ENCODE measurements at regions not wholly inside any gene's neighbourhood (a gene's known extent, or its start where the extent isn't known, plus 50 kb on each side); places are given as distances from the start of the nearest gene placed in this dataset.
"Not testable (repeated sequence)": the region's sequence is repeated elsewhere in the genome, so short reads cannot be mapped to it uniquely, and the experiment has no call there.

GRCh38 chr6:92086750-92087149 is 1332.6 kb downstream of the EPHA7 start:
- Histone ChIP-seq H3K9ac (ENCODE audit: low read length) (no peak overlapping the region), H3K9me2 (ENCODE audit: insufficient read depth, low read length) (no peaks in the 10 kb centered on the region), H3K4me3 (ENCODE audit: low read length) (no peak overlapping the region), H3K27ac (ENCODE audit: low read length) (no peak overlapping the region), H3K79me2 (replicated peaks; ENCODE audit: insufficient read depth, low read length) (no peaks in the 10 kb centered on the region), H3K4me2 (ENCODE audit: low read length) (no peak overlapping the region), H3K27me3 (ENCODE audit: insufficient read depth, low read depth, low read length) (no peaks in the 10 kb centered on the region), H4K20me1 (ENCODE audit: insufficient read depth) (no peaks in the 10 kb centered on the region), H3K9me3 (ENCODE audit: low read length) (no peaks in the 10 kb centered on the region), H3K36me3 (ENCODE audit: insufficient read depth, low read length) (no peaks in the 10 kb centered on the region), H2AFZ (ENCODE audit: low read depth, low read length) (no peak overlapping the region), H3F3A (ENCODE audit: insufficient read depth, low read length, poor library complexity, severe bottlenecking) (no peaks in the 10 kb centered on the region)
- TF ChIP-seq RAD21 (conservative IDR thresholded peaks at IDR 0.05) (no peak), EZH2 (IDR thresholded peaks at IDR 0.05; ENCODE audit: borderline replicate concordance, insufficient read depth, low read length, poor library complexity, severe bottlenecking) (no peak), POLR2AphosphoS5 (IDR thresholded peaks at IDR 0.05) (no peak), MXI1 (conservative IDR thresholded peaks at IDR 0.05; ENCODE audit: poor library complexity, severe bottlenecking) (no peak), TAF1 (IDR thresholded peaks at IDR 0.05; ENCODE audit: low read depth) (no peak), REST (IDR thresholded peaks at IDR 0.05; ENCODE audit: borderline replicate concordance) (no peak), EP300 (conservative IDR thresholded peaks at IDR 0.05; ENCODE audit: poor library complexity, severe bottlenecking) (no peak), SMC3 (conservative IDR thresholded peaks at IDR 0.05; ENCODE audit: poor library complexity) (no peak)
- TF ChIP-seq, protein P1, sequence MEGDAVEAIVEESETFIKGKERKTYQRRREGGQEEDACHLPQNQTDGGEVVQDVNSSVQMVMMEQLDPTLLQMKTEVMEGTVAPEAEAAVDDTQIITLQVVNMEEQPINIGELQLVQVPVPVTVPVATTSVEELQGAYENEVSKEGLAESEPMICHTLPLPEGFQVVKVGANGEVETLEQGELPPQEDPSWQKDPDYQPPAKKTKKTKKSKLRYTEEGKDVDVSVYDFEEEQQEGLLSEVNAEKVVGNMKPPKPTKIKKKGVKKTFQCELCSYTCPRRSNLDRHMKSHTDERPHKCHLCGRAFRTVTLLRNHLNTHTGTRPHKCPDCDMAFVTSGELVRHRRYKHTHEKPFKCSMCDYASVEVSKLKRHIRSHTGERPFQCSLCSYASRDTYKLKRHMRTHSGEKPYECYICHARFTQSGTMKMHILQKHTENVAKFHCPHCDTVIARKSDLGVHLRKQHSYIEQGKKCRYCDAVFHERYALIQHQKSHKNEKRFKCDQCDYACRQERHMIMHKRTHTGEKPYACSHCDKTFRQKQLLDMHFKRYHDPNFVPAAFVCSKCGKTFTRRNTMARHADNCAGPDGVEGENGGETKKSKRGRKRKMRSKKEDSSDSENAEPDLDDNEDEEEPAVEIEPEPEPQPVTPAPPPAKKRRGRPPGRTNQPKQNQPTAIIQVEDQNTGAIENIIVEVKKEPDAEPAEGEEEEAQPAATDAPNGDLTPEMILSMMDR (IDR thresholded peaks at IDR 0.05; ENCODE audit: poor library complexity, severe bottlenecking): no peak

DNA sequence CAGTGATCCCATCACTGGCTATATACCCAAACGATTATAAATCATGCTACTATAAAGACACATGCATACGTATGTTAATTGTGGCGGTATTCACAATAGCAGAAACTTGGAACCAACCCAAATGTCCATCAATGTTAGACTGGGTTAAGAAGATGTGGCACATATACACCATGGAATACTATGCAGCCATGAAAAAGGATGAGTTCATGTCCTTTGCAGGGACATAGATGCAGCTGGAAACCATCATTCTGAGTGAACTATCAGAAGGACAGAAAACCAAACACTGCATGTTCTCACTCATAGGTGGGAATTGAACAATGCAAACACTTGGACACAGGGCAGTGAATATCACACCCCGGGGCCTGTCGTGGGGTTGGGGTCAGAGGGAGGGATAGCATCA is 1335.4 kb downstream of the EPHA7 start:
- not testable (repeated sequence) for H3K9ac ChIP-seq (ENCODE audit: low read length); H3K27me3 ChIP-seq (ENCODE audit: insufficient read depth, low read depth, low read length); H4K20me1 ChIP-seq (ENCODE audit: insufficient read depth); H3K9me2 ChIP-seq (ENCODE audit: insufficient read depth, low read length); H3K79me2 ChIP-seq (replicated peaks; ENCODE audit: insufficient read depth, low read length); H3K4me3 ChIP-seq (ENCODE audit: low read length); H3K9me3 ChIP-seq (ENCODE audit: low read length); H2AFZ ChIP-seq (ENCODE audit: low read depth, low read length); H3K4me2 ChIP-seq (ENCODE audit: low read length); H3K27ac ChIP-seq (ENCODE audit: low read length); H3F3A ChIP-seq (ENCODE audit: insufficient read depth, low read length, poor library complexity, severe bottlenecking); H3K36me3 ChIP-seq (ENCODE audit: insufficient read depth, low read length)

DNA sequence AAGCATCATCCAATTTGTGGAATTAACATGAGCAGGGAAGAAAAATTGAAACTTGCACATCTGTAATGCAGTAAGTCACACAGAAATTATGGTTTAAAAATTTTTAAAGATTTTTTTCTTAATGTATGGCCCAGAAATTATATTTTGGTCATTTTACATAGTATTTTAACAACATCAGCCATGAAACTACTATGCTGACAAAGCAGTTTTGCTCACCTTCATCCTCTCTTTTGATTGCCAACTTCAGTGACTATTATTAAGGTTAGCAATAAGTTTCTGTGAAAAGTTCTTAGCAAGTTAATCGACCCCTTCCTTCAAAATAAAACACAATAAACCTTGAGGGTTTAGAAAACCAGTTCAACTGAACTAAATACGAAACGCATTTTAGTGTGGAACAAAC is 1347.0 kb downstream of the EPHA7 start:
- H3K4me2 ChIP-seq (ENCODE audit: low read length): no peak overlapping the region
- TF ChIP-seq EZH2 (IDR thresholded peaks at IDR 0.05; ENCODE audit: borderline replicate concordance, insufficient read depth, low read length, poor library complexity, severe bottlenecking): no peak
- no peaks in the 10 kb centered on the region for H3K36me3 ChIP-seq (ENCODE audit: insufficient read depth, low read length)
- H3F3A ChIP-seq (ENCODE audit: insufficient read depth, low read length, poor library complexity, severe bottlenecking): no peaks in the 10 kb centered on the region
- H4K20me1 ChIP-seq (ENCODE audit: insufficient read depth): no peaks in the 10 kb centered on the region
- H3K9me3 ChIP-seq (ENCODE audit: low read length): no peaks in the 10 kb centered on the region
- no peak overlapping the region for H3K4me3 ChIP-seq (ENCODE audit: low read length)
- H3K9me2 ChIP-seq (ENCODE audit: insufficient read depth, low read length): no peaks in the 10 kb centered on the region
- H3K27me3 ChIP-seq (ENCODE audit: insufficient read depth, low read depth, low read length): no peaks in the 10 kb centered on the region
- H2AFZ ChIP-seq (ENCODE audit: low read depth, low read length): no peak overlapping the region
- H3K79me2 ChIP-seq (replicated peaks; ENCODE audit: insufficient read depth, low read length): no peaks in the 10 kb centered on the region
- no peak overlapping the region for H3K9ac ChIP-seq (ENCODE audit: low read length)
- H3K27ac ChIP-seq (ENCODE audit: low read length): no peak overlapping the region
